Tibial nerve (tissue), 4 donors: ENCODE measurements at regions not wholly inside any gene's neighbourhood (a gene's known extent, or its start where the extent isn't known, plus 50 kb on each side); places are given as distances from the start of the nearest gene placed in this dataset.

Experiments
- EP300 ChIP-seq, 2 donors: sonication (generic); formaldehyde crosslinking; IDR thresholded peaks; one replicate each; pipeline ENCODE4 v1.6.1; 2017; ENCODE audit warnings: antibody characterized with exemption in 2 of 2, mild to moderate bottlenecking in 1 of 2
- TF ChIP-seq, protein P1 (sequence below), 5 experiments: fragments of 200-600 bp in 3 of 5; fragments of 450-650 bp in 2 of 5; sonication (generic) in 3 of 5; IDR thresholded peaks; one replicate each; pipeline ENCODE4 v1.5.1; 2016 to 2019; ENCODE audit warnings: antibody characterized with exemption in 5 of 5, mild to moderate bottlenecking in 3 of 5, moderate library complexity in 2 of 5

- TF ChIP-seq, protein P1, sequence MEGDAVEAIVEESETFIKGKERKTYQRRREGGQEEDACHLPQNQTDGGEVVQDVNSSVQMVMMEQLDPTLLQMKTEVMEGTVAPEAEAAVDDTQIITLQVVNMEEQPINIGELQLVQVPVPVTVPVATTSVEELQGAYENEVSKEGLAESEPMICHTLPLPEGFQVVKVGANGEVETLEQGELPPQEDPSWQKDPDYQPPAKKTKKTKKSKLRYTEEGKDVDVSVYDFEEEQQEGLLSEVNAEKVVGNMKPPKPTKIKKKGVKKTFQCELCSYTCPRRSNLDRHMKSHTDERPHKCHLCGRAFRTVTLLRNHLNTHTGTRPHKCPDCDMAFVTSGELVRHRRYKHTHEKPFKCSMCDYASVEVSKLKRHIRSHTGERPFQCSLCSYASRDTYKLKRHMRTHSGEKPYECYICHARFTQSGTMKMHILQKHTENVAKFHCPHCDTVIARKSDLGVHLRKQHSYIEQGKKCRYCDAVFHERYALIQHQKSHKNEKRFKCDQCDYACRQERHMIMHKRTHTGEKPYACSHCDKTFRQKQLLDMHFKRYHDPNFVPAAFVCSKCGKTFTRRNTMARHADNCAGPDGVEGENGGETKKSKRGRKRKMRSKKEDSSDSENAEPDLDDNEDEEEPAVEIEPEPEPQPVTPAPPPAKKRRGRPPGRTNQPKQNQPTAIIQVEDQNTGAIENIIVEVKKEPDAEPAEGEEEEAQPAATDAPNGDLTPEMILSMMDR (IDR thresholded peaks at IDR 0.05) = no peak
- TF ChIP-seq EP300 (IDR thresholded peaks at IDR 0.05) = no peak
Observed at GRCh38 chr9:86600291-86600690, 246.1 kb upstream of the TUT7 start.
